GM12892 (cell line): ENCODE measurements at regions not wholly inside any gene's neighbourhood (a gene's known extent, or its start where the extent isn't known, plus 50 kb on each side); places are given as distances from the start of the nearest gene placed in this dataset.

Experiments
- POLR2A ChIP-seq: IDR thresholded peaks from 2 replicates; pipeline ENCODE4 v1.6.1; 2011; ENCODE audit warnings: low read depth, low read length, control low read depth
- POLR2AphosphoS5 ChIP-seq: IDR thresholded peaks from 2 replicates; pipeline ENCODE4 v1.6.1; 2011; ENCODE audit warnings: low read depth, low read length, control low read depth
- TAF1 ChIP-seq: IDR thresholded peaks from 2 replicates; pipeline ENCODE4 v1.6.1; 2011; ENCODE audit warnings: low read depth, mild to moderate bottlenecking, control low read depth, low read length, borderline replicate concordance

DNA sequence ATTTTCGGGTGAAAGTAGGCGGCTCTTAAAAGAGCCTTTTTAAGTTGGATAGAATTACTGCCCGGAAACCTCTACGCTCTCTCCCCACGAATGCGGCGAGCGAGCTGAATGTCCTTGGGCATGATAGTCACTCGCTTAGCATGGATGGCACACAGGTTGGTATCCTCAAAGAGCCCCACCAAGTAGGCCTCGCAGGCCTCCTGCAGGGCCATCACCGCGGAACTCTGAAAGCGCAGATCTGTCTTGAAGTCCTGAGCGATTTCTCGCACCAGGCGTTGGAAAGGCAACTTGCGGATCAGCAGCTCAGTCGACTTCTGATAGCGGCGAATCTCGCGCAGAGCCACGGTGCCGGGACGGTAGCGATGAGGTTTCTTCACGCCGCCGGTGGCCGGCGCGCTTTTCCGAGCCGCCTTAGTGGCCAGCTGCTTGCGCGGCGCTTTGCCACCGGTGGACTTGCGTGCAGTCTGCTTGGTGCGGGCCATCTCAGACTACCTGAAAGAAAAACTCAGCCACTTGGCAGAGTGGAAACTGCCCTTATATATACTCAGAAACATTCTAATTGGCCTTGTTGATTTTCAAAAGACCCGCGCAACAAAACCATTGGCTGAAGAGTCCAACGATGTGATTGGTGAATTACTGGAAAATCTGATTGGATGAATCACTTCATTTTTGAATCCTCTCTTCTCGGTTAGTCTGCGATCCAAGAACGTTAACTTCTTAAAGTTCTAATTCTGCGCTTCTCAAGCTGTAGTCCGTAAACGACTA lies 93.9 kb upstream of the BTN3A2 start:
- TF ChIP-seq POLR2AphosphoS5 (peak; percentile 97), POLR2A (peak; percentile 94), TAF1 (no peak)
